Keratinocyte (primary cell): ENCODE measurements at regions not wholly inside any gene's neighbourhood (a gene's known extent, or its start where the extent isn't known, plus 50 kb on each side); places are given as distances from the start of the nearest gene placed in this dataset.

ENCODE experiments used
- EZH2 ChIP-seq: IDR thresholded peaks from one replicate; pipeline ENCODE4 v1.6.1; 2012; ENCODE audit warnings: inconsistent platforms, mild to moderate bottlenecking, low read length, moderate library complexity
- TF ChIP-seq, protein P1 (sequence below), 3 experiments: IDR thresholded peaks in 1 of 3; conservative IDR thresholded peaks in 1 of 3; optimal IDR thresholded peaks in 1 of 3; 2 replicates in 2 of 3; 3 replicates in 1 of 3; pipeline versions ENCODE3 to v1.5.1; 2011; ENCODE audit warnings: low read length in 3 of 3, mild to moderate bottlenecking in 3 of 3, moderate library complexity in 2 of 3, control low read depth in 1 of 3, inconsistent platforms in 1 of 3; ENCODE audit not compliant: insufficient read depth in 2 of 3; ENCODE audit errors: extremely low read depth in 1 of 3

DNA sequence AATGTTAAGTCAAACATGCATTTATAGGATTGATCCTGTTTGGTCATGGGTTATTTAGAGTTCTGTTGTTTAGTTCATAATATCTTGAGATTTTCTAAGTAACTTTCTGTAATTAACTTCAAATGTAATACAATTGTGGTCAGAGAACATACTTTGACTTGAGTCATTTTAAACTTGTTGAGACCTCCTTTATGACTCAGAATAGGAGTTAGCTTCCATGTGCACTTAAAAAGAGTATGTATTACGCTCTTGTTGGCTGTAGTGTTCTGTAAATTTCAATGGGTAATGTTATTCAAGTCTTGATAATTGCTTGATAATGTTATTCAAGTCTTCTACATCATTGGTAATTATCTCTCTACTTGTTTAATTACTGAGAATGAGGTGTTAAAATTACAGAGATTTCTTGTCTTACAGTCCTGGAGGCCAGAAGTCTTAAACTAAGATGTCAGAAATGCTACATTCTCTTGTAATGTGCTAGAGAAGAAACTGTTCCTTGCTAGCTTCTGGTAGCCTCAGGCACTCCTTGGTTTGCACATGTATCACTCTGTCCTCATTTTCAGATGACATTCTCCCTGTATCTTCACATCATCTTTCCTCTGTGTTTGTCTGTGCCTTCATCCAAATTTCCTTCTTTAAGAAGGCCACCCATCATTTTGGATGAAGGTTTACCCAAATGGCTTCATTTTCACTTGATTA is 197.3 kb downstream of the TMTC3 start:
- no peak for TF ChIP-seq EZH2
- TF ChIP-seq, protein P1, sequence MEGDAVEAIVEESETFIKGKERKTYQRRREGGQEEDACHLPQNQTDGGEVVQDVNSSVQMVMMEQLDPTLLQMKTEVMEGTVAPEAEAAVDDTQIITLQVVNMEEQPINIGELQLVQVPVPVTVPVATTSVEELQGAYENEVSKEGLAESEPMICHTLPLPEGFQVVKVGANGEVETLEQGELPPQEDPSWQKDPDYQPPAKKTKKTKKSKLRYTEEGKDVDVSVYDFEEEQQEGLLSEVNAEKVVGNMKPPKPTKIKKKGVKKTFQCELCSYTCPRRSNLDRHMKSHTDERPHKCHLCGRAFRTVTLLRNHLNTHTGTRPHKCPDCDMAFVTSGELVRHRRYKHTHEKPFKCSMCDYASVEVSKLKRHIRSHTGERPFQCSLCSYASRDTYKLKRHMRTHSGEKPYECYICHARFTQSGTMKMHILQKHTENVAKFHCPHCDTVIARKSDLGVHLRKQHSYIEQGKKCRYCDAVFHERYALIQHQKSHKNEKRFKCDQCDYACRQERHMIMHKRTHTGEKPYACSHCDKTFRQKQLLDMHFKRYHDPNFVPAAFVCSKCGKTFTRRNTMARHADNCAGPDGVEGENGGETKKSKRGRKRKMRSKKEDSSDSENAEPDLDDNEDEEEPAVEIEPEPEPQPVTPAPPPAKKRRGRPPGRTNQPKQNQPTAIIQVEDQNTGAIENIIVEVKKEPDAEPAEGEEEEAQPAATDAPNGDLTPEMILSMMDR (optimal IDR thresholded peaks at IDR 0.05 in 1 of 3, IDR thresholded peaks at IDR 0.05 in 1 of 3, conservative IDR thresholded peaks at IDR 0.05 in 1 of 3; ENCODE audit: extremely low read depth in 1 of 3, insufficient read depth in 2 of 3, low read length in 3 of 3), result no peak
